Stimulated activated memory B cell treated with anti-CD40 and anti-IgM and Interleukin-4, amounts not matched to agents 10 μg/mL and 1 μg/mL and 100 μg/mL, for 72 hours (primary cell): ENCODE measurements at regions not wholly inside any gene's neighbourhood (a gene's known extent, or its start where the extent isn't known, plus 50 kb on each side); places are given as distances from the start of the nearest gene placed in this dataset.

Experiments used
- ATAC-seq: fragments of 150-1000 bp; cut with Tn5 transposase; 2 replicates; pipeline ENCODE4 v1.10.0; 2021
- H3K27ac Mint-ChIP-seq: one replicate; pipeline ENCODE4 v1.8.0; 2022; ENCODE audit warnings: mild to moderate bottlenecking, mixed read lengths
- H3K27me3 Mint-ChIP-seq: one replicate; pipeline ENCODE4 v1.8.0; 2022; ENCODE audit warnings: mixed read lengths
- H3K36me3 Mint-ChIP-seq: one replicate; pipeline ENCODE4 v1.8.0; 2022; ENCODE audit warnings: mixed read lengths
- H3K4me1 Mint-ChIP-seq: one replicate; pipeline ENCODE4 v1.8.0; 2022; ENCODE audit warnings: mixed read lengths
- H3K4me3 Mint-ChIP-seq: one replicate; pipeline ENCODE4 v1.8.0; 2022; ENCODE audit warnings: mild to moderate bottlenecking, moderate library complexity, mixed read lengths
- H3K9me3 Mint-ChIP-seq: one replicate; pipeline ENCODE4 v1.8.0; 2022; ENCODE audit warnings: mixed read lengths

DNA sequence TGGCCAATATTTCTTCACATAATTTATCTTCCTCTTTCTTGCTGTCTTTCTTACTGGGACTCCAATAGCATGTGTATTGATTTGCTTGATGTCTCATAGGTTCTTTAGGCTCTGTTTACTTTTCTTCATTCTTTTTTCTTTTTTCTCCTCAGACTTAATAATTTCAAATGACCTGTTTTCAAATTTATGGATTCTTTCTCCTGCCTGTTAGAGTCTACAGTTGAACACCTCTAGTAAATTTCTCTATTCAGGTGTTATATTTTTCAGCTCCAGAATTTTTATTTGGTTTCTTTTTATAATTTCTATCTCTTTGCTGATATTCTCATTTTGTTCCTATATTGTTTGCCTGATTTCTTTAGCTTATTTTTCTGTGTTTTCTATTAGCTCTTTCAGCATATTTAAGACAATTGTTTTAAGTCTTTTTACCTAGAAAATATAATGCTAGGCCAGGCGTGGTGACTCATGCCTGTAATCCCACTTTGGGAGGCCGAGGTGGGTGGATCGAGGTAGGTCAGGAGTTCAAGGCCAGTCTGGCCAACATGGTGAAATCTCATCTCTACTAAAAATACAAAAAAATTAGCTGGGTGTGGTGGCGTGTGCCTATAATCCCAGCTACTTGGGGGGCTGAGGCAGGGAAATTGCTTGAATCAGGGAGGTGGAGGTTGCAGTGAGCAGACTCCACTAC lies 61.9 kb upstream of the TNS3 start:
- peaks cover 10% of the 10 kb centered on the region for H3K9me3 Mint-ChIP-seq
- peaks cover 28% of the 10 kb centered on the region for H3K4me1 Mint-ChIP-seq
- ATAC-seq, result no peak
- H3K27ac Mint-ChIP-seq, result no peak overlapping the region
- no peak overlapping the region for H3K4me3 Mint-ChIP-seq
- H3K36me3 Mint-ChIP-seq, result peaks cover 11% of the 10 kb centered on the region
- no peaks in the 10 kb centered on the region for H3K27me3 Mint-ChIP-seq

DNA sequence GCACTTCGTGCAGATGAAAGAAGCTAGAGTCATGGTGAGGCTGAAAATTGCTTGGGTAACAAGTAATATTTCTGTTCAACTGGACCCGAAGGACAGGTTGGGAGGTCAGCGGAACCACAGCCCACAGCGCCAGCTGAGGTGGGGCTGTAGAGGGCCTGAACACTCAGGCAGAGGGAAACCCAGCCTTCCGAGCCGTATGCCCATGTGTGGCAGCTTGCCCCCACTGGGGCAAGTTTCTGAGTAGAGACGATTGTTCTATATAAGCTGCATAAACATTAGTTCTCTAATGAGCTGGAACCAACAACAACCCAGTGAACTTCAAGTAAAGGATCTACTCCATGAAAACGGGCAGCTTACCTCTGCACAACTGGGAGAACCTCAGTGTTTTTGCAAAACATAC lies 58.4 kb upstream of the TNS3 start:
- Mint-ChIP-seq H3K36me3 (peaks cover 11% of the 10 kb centered on the region), H3K4me1 (peaks cover 15% of the 10 kb centered on the region), H3K27ac (no peak overlapping the region), H3K9me3 (peaks cover 10% of the 10 kb centered on the region), H3K27me3 (no peaks in the 10 kb centered on the region), H3K4me3 (no peak overlapping the region)
- no peak for ATAC-seq

DNA sequence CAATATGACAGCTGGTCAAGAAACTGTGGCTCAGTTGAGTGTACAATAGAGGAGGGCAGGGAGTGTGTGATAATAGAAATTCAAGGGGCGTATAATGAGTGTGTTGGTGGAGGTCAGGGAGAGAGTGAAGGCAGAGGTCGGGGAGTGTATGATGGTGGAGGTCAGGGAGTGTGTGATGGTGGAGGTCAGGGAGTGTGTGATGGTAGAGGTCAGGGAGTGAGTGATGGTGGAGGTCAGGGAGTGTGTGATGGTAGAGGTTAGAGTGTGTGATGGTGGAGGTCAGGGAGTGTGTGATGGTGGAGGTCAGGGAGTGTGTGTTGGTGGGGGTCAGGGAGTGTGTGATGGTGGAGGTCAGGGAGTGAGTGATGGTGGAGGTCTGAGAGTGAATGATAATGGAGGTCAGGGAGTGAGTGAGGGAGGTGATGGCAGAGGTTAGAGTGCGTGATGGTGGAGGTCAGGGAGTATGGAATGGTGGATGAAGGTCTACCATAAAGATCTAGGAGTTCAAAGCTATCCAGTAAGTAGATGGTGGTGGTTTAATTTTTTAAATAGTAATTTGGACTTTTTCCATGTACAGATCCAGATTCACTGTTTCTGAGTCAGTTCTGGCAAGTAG lies 57.7 kb upstream of the TNS3 start:
- no peak overlapping the region for H3K4me3 Mint-ChIP-seq
- no peaks in the 10 kb centered on the region for H3K27me3 Mint-ChIP-seq
- H3K9me3 Mint-ChIP-seq, result peaks cover 10% of the 10 kb centered on the region
- H3K4me1 Mint-ChIP-seq, result peaks cover 21% of the 10 kb centered on the region
- peaks cover 11% of the 10 kb centered on the region for H3K36me3 Mint-ChIP-seq
- ATAC-seq, result no peak
- no peak overlapping the region for H3K27ac Mint-ChIP-seq

GRCh38 chr7:47638679-47639315 lies 56.9 kb upstream of the TNS3 start:
- Mint-ChIP-seq H3K9me3 (peaks cover 7% of the 10 kb centered on the region), H3K36me3 (peaks cover 6% of the 10 kb centered on the region), H3K4me1 (peaks cover 27% of the 10 kb centered on the region), H3K27me3 (no peaks in the 10 kb centered on the region), H3K4me3 (no peak overlapping the region), H3K27ac (peak overlapping the region; percentile 2)
- ATAC-seq, result no peak

DNA sequence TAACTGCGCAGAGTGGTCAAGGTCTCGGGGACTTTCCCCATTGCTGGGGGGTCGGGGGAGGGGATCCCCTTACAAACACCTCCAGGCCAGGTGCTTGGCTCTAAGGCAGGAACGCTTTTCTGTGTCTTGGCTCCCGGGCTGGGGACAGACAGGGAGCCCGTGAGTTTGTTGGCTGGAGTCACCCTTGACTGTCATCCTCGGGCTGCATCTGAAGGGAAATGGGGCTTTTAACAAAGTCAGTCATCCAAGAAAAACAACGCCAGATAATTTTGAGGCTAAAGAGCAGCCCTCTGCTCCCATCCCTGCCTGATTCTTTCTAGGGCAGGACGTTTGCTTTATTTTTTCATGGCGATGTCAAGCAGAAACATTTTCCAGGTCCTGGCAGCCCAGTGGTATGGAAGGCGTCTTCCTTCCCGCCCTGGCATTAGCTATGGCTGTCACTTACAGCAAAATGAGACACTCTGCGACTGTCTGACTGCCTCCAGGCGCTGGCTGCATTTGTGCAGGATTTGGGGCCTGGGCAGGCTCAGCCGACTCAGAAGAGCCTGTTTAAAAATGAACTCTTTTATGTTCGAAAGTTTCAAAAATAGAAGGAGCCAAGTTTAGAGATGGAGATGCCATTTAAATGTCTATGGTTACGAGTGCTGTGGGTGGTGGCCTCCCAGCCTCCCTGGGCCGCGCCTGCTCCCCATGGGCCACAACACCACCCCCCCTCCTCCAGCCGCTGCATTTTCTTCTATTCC lies 54.7 kb upstream of the TNS3 start:
- ATAC-seq, result no peak
- Mint-ChIP-seq H3K4me1 (peaks cover 38% of the 10 kb centered on the region), H3K27ac (no peak overlapping the region), H3K4me3 (no peak overlapping the region), H3K36me3 (no peaks in the 10 kb centered on the region), H3K27me3 (no peaks in the 10 kb centered on the region), H3K9me3 (peaks cover 4% of the 10 kb centered on the region)

- Mint-ChIP-seq H3K4me1 (peaks cover 42% of the 10 kb centered on the region), H3K27ac (peak overlapping the region; percentile 75), H3K4me3 (no peak overlapping the region), H3K27me3 (no peaks in the 10 kb centered on the region), H3K9me3 (peaks cover 4% of the 10 kb centered on the region), H3K36me3 (no peaks in the 10 kb centered on the region)
- no peak for ATAC-seq
Observed at GRCh38 chr7:47636081-47636432, 54.1 kb upstream of the TNS3 start.

- Mint-ChIP-seq H3K27me3 (no peaks in the 10 kb centered on the region), H3K36me3 (no peaks in the 10 kb centered on the region), H3K4me3 (peak overlapping the region; percentile 33), H3K27ac (peak overlapping the region; percentile 75), H3K4me1 (peaks cover 42% of the 10 kb centered on the region), H3K9me3 (peaks cover 4% of the 10 kb centered on the region)
- ATAC-seq, result peak; percentile 47
Observed at GRCh38 chr7:47635091-47636080, 53.5 kb upstream of the TNS3 start.

DNA sequence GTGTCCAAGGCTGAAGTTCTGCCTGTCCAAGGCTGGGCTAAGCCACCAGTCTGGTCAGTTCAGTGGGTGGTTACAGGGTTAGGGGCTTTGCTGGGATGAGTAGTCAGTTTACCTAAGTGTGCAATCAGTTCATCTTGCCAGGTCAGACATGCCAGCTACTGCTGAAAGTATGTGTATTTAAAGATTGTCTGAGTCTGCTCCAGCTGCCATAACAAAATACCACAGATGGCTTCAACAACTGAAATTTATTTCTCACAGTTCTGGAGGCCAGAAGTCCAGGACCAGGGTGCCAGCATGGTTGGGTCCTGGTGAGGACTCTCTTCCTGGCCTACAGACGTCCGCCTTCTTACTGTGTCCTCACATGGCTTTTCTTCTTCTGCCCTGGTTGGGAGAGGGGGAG lies 52.4 kb upstream of the TNS3 start:
- no peak overlapping the region for H3K4me3 Mint-ChIP-seq
- H3K9me3 Mint-ChIP-seq, result no peaks in the 10 kb centered on the region
- H3K27me3 Mint-ChIP-seq, result no peaks in the 10 kb centered on the region
- H3K4me1 Mint-ChIP-seq, result peaks cover 38% of the 10 kb centered on the region
- H3K36me3 Mint-ChIP-seq, result no peaks in the 10 kb centered on the region
- no peak overlapping the region for H3K27ac Mint-ChIP-seq
- ATAC-seq, result no peak

GRCh38 chr7:47633134-47633533 lies 51.2 kb upstream of the TNS3 start:
- peaks cover 48% of the 10 kb centered on the region for H3K4me1 Mint-ChIP-seq
- H3K4me3 Mint-ChIP-seq, result no peak overlapping the region
- no peaks in the 10 kb centered on the region for H3K9me3 Mint-ChIP-seq
- H3K36me3 Mint-ChIP-seq, result no peaks in the 10 kb centered on the region
- no peak for ATAC-seq
- no peaks in the 10 kb centered on the region for H3K27me3 Mint-ChIP-seq
- no peak overlapping the region for H3K27ac Mint-ChIP-seq
